Kasumi-1 (cell line): ENCODE measurements at regions not wholly inside any gene's neighbourhood (a gene's known extent, or its start where the extent isn't known, plus 50 kb on each side); places are given as distances from the start of the nearest gene placed in this dataset.
"Not testable (repeated sequence)": the region's sequence is repeated elsewhere in the genome, so short reads cannot be mapped to it uniquely, and the experiment has no call there.

Experiments used
- DNase-seq, 2 experiments: peaks; one replicate each; lab custom pipeline; 2025; lab: John Stamatoyannopoulos, UW

GRCh38 chr6:22106961-22107360 lies 189.9 kb downstream of the PRL start:
- no peak for DNase-seq

- DNase-seq, result no peak
Observed at GRCh38 chr6:22108199-22108598, 188.6 kb downstream of the PRL start.

DNA sequence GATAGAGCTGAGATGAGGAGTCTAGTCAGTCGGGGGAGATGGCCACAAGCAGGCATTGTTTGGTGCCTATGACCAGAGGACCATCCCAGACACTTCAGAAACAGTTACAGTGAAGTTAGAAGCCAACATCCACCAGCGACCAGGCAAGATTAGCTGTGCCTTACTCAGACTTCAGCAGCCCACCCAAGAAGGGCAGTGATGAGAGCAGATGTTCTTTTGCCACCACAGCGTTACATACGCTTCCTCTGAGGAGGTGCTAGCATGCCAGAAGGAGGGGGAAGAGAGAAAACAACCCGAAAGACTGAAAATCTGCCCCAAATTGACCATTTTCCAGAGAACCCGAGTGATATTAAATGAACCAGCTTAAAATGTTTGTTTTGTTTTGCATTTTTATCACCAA lies 186.8 kb downstream of the PRL start:
- no peak for DNase-seq

- DNase-seq, result no peak
Observed at GRCh38 chr6:22112461-22112860, 184.4 kb downstream of the PRL start.

- DNase-seq, result no peak
Observed at GRCh38 chr6:22113026-22113766, 183.6 kb downstream of the PRL start.

- no peak for DNase-seq
Observed at GRCh38 chr6:22115559-22115958, 181.3 kb downstream of the PRL start.

- DNase-seq, result no peak
Observed at GRCh38 chr6:22117631-22118030, 179.2 kb downstream of the PRL start.

GRCh38 chr6:22119500-22119899 lies 177.3 kb downstream of the PRL start:
- DNase-seq, result no peak

GRCh38 chr6:22124756-22125155 lies 172.1 kb downstream of the PRL start:
- DNase-seq, result no peak

GRCh38 chr6:22126910-22127309 lies 169.9 kb downstream of the PRL start:
- no peak for DNase-seq

DNA sequence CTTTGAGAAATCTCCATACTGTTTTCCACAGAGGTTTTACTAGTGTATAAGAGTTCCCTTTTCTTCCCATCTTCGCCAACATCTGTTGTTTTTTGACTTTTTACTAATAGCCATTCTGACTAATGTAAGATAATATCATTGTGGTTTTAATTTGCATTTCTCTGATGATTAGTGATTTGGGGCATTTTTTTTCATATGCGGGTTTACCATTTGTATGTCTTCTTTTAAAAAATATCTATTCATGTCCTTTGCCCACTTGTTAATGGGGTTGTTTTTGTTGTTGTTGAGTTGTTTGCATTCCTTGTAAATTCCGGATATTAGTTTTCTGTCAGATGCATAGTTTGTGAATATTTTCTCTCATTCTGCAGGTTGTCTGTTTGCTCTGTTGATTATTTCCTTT lies 167.1 kb downstream of the PRL start:
- no peak for DNase-seq

GRCh38 chr6:22132656-22133055 lies 164.2 kb downstream of the PRL start:
- no peak for DNase-seq

- DNase-seq, result no peak
Observed at GRCh38 chr6:22133357-22133756, 163.5 kb downstream of the PRL start.

GRCh38 chr6:22134308-22134707 lies 162.5 kb downstream of the PRL start:
- DNase-seq, result no peak

DNA sequence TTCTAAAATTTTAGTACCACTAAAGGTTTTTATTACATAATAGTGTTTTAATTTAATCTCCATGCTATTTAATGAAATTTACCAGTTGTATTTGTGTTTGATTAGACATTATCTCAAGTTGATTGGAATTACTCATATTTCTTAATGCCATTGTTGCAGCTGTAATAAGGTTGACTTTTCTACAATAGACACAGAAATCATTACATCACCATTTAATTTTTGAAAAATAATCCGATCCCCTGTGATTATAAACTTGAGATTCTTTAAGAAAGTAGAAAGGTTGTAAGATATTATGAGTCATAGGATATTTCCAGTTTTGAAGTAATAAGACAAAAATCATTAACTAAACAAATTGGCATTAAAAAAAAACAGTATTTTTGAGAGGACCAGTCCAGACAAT lies 161.4 kb downstream of the PRL start:
- no peak for DNase-seq

- DNase-seq, result not testable (repeated sequence)
Observed at GRCh38 chr6:22140736-22141135, 156.1 kb downstream of the PRL start.

DNA sequence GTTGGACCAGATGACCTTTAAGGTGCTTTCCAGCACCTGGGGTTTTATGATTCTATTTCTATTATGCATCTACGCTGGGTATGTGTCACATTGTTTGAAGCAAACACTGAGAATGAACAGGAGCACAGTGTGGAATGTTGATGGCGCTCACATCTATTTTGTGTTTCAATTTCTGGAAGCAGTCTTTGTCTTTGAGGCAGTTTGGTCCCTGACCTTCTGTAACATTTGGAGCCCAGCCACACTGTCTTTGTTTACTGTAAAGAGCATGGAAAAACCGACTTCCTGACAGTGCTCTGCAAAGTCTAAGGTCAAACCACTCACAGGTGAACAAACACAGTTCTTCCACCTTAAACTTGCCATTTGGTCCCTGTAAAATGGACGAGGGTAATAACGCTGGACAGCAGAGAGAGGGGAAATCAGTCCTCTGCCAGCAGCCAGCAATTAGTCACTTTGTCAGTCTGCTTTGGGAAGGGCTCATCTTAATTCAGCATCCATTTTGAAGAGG lies 155.5 kb downstream of the PRL start:
- DNase-seq, result no peak

DNA sequence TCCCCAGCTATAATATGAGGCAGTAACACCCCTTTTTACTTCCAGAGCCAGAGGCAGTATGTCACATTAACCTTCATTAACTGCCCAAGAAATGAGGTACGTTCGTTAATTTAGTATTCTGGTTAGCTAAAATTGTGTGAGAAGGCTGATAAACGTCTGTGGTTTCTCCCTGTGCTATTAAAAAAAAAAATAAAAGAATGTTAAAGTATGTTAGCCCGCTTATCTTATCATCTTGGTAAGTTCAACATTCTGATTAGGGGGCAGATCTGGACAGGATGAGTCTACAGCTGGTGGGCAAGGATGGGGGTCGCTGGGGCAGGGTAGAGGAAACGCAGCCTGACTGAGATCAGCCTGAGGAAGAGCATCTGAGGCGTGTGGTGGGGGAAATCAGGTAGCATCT lies 154.0 kb downstream of the PRL start:
- DNase-seq, result no peak

DNA sequence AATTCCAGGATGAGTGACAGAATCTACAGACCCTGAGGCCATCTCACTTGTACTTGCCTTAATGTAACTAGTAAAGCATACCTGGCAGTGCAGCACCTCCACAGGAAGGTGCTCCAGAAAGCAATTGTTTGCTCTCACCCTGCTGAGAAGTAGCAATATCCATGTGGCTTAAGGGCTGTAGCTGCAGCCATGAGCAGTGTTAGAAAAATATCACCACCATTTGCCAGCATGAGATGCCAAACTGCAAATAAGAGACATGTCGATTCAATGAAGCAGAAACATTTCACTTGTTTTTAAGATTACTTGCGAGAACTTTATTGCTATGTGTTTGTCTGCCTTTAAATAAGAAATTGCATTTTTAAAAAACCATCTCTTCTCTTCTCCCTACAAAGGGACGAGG lies 151.5 kb downstream of the PRL start:
- DNase-seq, result no peak

DNA sequence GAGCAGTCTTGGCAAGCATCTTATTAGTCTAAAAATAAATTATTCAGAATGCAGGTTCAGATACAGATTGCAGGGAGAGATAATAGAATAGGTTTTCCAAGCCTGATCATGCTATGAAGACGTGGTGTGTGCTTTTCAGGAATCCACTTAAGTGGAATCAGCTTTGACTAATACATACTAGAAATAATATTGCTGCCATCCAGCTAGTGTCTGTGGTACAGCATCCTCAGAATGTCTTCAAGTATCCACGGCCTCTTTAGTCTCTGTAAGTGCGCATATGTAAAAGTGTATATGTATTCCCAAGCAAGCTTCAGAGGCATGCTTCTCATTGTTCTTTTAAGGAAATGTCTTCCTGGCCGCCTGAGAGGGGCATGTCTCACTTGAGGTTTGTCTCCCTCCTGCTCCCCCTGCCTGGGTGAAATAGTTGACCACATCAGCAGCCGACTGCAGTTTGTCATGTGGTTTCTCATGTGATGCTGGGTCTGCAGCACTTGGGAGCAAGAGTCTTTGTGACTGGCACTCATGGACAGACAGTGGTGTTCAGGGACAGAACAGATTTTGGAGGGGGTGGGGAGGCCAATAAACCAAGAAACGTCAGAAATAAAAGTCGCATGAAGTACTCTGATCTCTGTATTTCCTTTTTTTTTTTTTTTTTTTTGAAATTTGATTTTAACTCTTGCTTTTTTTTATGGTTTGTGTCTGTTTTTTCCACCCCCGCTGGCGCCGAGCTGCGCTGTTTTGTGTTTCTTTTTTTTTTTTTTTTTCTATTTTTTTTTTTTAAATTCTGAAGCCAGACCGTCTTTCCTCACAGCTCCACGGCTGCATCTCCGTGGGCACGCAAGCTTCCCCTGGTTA lies 150.8 kb downstream of the PRL start:
- DNase-seq, result peak; percentile 16 to 33

DNA sequence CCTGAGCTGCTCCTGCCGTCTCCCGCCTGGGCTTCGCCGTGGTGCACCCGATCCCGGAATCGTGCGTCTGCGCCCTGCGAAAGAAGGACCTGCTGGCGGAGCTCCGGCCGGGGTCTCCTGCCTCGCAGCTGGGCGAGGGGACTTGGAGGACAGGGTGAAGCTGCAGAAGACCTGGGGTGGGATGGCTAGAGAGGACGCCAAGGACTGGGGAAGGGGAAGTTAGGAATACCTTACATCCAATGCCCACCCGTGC lies 150.2 kb downstream of the PRL start:
- DNase-seq, result no peak

- peak; percentile 4 to 20 for DNase-seq
Observed at GRCh38 chr6:22146931-22147701, 149.7 kb downstream of the PRL start.
